ENCODE measurements at regions not wholly inside any gene's neighbourhood (a gene's known extent, or its start where the extent isn't known, plus 50 kb on each side); places are given as distances from the start of the nearest gene placed in this dataset.

DNA sequence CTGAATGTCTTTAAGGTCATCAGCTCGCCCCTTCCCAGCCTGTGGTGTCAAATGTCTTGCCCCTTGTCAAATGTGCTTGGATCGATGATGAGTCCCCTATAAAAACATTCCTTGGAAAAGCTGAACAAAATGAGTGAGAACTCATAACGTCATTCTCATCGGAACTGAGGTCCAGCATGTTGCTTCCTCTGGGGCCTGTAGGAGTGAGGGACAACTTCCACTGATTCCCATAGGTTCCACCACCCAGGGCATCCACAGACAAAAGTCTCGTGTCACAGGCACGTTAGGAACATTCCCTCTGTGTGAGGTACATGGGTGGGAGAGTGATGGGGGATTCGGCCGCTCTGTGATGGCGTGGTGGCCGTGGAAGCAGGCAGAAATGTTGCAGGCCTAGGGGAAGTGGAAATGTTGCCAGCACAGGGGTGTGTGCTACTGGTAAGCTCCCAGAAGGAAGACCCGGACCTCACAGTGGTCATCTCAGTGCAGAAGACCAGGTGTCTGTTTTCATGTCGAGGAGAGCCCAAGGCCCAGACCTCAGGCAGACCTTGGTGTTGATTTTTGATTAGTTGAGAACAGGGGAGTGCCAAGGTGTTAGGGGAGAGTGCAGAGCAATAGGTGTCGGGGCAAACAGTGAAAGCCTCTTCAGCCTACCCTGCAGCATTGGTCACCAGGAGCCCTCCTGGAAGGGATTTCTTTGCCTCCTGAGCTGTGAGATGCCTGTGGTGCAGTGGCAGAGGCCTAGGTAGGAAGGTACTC lies 96.8 kb downstream of the SNRPN start:
- no peak overlapping the region for H3K4me3 ChIP-seq (ENCODE audit: low read depth, low read length)

DNA sequence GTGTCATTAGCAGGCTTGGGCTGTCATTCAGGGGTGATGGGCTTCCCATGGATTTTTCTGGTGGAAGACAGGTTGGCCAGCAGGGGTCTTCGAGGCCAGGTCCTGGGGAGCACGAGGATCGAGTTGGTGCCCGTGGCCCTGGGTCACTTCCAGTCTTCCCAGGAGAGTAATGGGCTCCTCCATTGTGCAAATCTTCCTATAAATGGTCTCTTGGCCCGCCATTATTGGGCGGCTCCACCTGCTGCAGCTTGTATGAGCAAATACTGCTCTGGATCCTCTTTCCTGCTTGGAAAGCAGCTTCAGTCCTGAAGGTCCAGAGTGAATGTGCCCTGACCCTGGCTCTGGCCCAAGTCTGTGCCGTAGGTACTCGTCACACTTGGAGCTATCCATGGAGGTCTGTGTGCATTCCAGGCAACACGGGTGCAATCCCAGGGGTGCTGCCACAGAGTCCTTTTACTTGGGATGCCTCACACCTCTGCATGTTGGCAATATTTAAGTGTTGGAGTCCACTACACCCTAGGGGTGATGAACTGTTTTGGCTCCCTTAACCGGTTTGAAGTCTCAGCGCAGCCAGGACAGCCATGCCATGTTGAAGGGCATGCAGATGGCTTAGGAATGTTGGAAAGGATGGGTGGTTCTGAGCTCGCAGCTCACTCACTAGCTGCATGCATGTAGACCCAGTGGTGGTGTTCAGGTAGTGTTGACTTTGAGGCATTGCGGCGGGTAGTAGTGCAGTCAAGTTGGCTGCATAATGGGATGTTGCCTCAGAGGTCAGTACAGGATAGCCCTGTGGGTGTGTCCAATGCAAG lies 97.6 kb downstream of the SNRPN start:
- no peaks in the 10 kb centered on the region for H3K27me3 ChIP-seq (ENCODE audit: control insufficient read depth, insufficient read depth, low read length)
- DNase-seq (ENCODE audit: low read depth) = no peak
- no peak overlapping the region for H3K4me3 ChIP-seq (ENCODE audit: low read depth, low read length)
- H3K36me3 ChIP-seq (ENCODE audit: control insufficient read depth, insufficient read depth, low read length) = peaks cover 3% of the 10 kb centered on the region
- TF ChIP-seq, protein P1, sequence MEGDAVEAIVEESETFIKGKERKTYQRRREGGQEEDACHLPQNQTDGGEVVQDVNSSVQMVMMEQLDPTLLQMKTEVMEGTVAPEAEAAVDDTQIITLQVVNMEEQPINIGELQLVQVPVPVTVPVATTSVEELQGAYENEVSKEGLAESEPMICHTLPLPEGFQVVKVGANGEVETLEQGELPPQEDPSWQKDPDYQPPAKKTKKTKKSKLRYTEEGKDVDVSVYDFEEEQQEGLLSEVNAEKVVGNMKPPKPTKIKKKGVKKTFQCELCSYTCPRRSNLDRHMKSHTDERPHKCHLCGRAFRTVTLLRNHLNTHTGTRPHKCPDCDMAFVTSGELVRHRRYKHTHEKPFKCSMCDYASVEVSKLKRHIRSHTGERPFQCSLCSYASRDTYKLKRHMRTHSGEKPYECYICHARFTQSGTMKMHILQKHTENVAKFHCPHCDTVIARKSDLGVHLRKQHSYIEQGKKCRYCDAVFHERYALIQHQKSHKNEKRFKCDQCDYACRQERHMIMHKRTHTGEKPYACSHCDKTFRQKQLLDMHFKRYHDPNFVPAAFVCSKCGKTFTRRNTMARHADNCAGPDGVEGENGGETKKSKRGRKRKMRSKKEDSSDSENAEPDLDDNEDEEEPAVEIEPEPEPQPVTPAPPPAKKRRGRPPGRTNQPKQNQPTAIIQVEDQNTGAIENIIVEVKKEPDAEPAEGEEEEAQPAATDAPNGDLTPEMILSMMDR (IDR thresholded peaks at IDR 0.05; ENCODE audit: insufficient read depth, low read length, poor library complexity, severe bottlenecking) = no peak

More for the DNA sequence above, 96.8 kb downstream of the SNRPN start:
- TF ChIP-seq, protein P1 (IDR thresholded peaks at IDR 0.05; ENCODE audit: insufficient read depth, low read length, poor library complexity, severe bottlenecking) = no peak
- Histone ChIP-seq H3K27me3 (ENCODE audit: control insufficient read depth, insufficient read depth, low read length) (no peaks in the 10 kb centered on the region), H3K36me3 (ENCODE audit: control insufficient read depth, insufficient read depth, low read length) (peaks cover 3% of the 10 kb centered on the region)
- DNase-seq (ENCODE audit: low read depth) = no peak

DNA sequence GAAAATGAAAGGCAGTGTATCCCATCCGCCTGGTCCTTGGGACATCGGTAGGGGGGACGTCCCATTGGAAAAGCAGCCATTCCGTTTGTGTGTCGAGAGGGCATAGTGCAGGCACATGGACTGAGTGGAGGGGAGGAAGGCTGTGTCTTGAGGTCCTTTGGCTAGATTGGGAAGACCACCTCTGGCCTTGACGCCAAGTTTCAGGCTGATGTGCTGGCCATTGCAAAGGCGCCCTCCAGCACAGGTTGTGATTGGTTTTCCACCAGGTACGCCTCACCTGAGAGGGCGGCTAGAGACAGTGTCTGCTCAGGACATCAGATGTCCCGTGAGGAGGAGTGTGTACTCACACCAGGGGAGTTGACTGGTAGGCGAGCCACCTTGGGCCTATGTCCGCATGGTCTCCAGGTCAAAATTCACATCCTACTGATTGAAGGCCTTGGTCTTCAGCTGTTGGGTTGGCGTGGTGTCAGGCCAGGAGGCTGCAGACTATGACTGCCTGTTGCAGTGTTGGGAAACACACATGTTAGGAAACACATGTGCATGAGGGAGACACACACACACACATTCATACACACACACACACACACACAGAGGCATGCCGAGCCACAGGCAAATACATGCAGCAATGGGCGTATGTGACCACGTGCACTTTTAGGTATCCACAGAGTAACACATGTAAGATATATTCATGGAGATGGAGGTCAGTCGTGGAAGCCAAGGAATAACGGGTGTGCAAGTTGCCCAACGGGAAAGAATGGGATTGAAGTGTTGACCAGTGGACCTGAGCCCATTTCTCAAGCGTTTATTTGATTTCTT lies 98.4 kb downstream of the SNRPN start:
- Histone ChIP-seq H3K36me3 (ENCODE audit: control insufficient read depth, insufficient read depth, low read length) (peaks cover 3% of the 10 kb centered on the region), H3K27me3 (ENCODE audit: control insufficient read depth, insufficient read depth, low read length) (no peaks in the 10 kb centered on the region), H3K4me3 (ENCODE audit: low read depth, low read length) (no peak overlapping the region)
- DNase-seq (ENCODE audit: low read depth) = no peak
- TF ChIP-seq, protein P1 (IDR thresholded peaks at IDR 0.05; ENCODE audit: insufficient read depth, low read length, poor library complexity, severe bottlenecking) = no peak

DNA sequence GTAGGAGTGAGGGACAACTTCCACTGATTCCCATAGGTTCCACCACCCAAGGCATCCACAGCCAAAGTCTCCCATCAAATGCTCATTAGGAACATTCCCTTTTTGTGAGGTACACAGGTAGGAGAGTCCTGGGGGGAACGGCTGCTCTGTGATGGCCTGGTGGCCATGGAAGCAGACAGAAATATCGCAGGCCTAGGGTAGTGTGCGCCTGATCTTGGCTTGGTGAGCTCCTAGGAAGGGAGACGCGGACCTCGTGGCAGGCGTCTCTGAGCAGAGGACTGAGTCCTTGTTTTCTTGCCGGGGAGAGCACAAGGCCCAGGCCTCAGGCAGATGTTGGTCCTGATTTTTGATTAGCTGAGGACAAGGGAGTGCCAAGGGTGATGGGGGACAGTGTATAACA lies 99.5 kb downstream of the SNRPN start:
- Histone ChIP-seq H3K36me3 (ENCODE audit: control insufficient read depth, insufficient read depth, low read length) (peaks cover 3% of the 10 kb centered on the region), H3K4me3 (ENCODE audit: low read depth, low read length) (no peak overlapping the region), H3K27me3 (ENCODE audit: control insufficient read depth, insufficient read depth, low read length) (no peaks in the 10 kb centered on the region)
- no peak for DNase-seq (ENCODE audit: low read depth)
- TF ChIP-seq, protein P1 (IDR thresholded peaks at IDR 0.05; ENCODE audit: insufficient read depth, low read length, poor library complexity, severe bottlenecking) = no peak

DNA sequence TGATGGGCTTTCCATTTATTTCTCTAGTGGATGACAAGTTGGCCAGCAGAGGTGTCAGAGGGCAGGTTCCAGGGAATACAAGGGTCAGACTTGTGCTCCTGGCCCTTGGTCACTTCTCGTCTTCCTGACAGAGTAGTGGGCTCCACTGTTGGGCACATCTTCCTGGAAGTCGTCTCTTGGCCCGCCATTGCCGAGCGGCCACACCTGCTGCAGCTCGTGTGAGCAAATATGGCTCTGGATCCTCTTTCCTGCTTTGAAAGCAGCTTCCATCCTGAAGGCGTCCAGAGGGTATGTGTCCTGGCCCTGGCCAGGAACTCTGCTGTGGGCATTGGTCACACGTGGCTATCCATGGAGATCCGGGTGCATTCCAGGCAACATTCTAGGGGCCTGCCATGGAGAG lies 100.2 kb downstream of the SNRPN start:
- TF ChIP-seq, protein P1 (IDR thresholded peaks at IDR 0.05; ENCODE audit: insufficient read depth, low read length, poor library complexity, severe bottlenecking) = no peak
- no peak overlapping the region for H3K4me3 ChIP-seq (ENCODE audit: low read depth, low read length)
- no peak for DNase-seq (ENCODE audit: low read depth)
- H3K36me3 ChIP-seq (ENCODE audit: control insufficient read depth, insufficient read depth, low read length) = peaks cover 3% of the 10 kb centered on the region
- H3K27me3 ChIP-seq (ENCODE audit: control insufficient read depth, insufficient read depth, low read length) = no peaks in the 10 kb centered on the region

All from kidney epithelial cell (primary cell).